Stimulated activated CD4-positive, alpha-beta T cell treated with anti-CD3 and anti-CD28 coated beads, Interleukin-4, amount 100 ng/mL, for 24 hours (primary cell): ENCODE measurements at regions not wholly inside any gene's neighbourhood (a gene's known extent, or its start where the extent isn't known, plus 50 kb on each side); places are given as distances from the start of the nearest gene placed in this dataset.

Source experiments
- DNase-seq: peaks from one replicate; pipeline ENCODE4 v3.0.0-alpha.2; 2020

DNA sequence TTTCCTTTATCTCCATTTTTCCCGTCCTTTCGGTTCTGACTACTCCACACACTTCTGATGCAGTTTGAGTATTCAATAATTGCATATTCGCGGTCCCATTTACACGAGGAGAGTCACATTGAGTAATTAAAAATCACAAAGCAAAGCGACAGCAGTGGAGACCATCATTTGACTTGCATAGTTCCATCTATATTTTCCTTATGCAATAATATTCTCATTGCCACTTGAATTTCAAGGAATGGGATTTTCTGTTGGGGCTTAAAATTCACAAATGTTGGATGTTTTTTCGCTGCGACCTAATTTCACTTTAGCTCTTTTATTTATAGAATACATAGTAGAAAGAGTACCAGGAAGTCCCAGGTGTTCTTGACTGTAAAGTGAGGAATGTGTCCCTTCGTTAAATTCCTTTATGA, 186.8 kb downstream of the ZEB2 start:
- no peak for DNase-seq

DNA sequence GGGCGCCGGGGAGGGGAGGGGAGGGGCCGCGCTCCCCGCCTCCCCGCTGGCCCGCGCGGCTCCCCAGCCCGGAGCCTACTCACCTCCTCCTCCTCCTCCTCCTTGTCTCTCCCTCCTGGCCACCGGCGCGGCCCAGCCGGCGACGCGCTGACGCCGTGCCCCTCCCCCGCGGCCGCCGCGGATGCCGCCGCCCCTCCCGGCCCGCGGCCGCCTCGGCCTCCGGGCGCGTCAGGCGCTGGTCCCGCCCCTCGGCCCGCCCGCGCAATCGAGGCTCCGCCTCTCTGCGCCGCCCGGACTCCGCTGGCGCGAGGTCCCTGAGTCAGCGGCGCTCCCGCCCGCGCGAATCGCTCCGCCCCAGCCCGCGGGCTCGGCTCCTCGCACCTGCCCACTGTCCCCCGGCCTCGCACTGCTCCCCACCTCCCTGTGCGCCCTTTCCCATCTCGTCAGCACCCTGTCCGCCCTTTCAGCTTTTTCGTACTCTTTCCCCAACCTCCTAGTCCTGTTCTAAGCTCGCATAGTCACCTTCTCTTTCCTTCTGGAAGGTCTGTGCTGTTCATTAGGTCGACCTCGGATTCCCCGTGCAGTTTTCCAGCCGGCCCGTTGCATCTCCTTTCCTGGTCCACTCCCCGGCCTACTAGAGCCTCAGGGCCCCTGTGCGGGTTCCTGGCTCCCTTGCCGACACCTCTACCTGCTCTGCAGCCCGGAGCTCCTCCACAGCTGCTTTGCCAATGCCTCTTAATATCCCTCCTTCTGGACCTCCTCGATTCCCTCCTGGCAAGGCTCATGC, 187.4 kb downstream of the ZEB2 start:
- DNase-seq: peak; percentile 85

DNA sequence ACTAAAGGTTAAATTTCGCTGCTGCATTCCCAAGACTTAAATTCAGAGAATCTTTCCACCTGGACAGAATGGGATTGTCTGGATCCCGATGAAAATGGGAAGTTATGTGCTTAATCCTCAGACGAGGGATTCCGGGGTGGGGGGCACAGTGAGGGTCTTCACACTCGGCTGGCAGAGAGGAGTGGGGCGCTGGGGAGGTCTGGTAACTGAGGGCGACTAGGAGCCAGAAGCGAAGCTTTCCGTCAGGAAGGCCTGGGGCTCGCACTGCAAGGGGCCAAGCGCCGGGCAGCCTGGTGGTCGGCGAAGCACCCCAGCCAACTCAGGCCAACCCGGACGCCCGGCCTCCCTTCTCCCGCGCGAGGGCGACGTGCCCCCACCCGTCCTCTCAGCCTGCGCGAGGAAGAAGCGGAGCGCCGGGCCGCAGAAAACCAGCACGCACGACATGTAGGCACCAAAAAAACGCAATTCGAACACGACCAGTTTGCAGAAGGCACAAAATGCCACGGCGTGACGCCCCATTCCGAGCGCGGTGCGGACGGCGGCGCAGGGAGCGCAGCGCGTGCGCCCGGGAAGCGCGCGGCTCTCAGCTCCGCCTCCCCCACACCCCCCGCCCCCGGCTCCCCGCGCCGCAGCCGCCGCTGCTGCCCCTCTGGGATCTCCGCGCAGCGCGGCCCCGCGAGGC, 188.1 kb downstream of the ZEB2 start:
- no peak for DNase-seq

DNA sequence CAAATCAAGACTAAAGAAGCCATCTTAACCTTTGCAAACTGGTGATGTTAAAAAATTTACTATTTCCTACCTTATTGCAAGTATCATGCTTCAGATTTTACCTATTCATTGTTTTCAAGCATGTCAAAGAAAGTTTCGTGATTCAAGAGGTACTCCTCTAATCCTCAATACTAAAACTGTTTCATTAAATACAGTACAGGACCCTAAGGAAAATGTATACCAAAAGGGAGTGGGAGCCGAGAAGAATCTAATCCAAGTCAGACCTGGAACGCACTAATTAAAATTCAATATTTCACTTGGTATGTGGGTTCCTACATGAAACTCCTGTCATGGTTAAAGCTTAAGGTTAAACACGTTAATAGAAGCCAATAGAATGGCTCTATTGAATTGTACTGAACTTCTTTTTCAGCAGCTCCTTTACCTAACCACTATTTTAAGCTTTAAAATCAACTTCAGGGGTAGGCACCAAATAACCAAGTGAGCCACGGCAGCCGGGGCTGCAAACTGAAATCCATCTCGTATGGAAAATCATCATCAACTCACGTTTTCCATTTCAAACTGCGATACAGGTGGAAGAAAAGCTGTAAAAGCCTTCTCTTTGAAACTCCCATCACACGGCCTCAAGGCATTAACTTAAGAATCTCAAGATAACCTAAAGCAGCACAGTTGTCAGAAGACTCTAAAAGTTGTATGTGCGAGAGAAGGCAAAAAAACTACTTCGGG, 188.8 kb downstream of the ZEB2 start:
- peak; percentile 23 for DNase-seq

DNA sequence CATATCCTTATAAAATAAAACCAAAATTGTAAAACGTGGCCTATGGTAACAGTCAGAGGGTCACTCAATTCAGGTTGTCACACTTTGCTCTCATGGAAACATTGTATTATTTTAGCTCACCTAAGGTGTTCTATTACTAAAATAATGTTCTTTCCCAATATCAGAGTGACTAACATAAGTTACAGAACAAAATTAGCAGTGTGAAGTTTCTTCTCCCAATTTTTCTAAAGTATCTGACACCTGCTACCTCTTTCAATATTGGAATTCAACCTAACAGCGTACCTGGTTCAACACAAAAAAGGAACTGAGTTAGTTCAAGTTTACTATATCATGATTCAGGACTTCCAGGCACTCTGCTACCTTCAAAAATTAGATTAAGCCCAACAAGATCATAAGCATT, 190.4 kb downstream of the ZEB2 start:
- DNase-seq: no peak

DNA sequence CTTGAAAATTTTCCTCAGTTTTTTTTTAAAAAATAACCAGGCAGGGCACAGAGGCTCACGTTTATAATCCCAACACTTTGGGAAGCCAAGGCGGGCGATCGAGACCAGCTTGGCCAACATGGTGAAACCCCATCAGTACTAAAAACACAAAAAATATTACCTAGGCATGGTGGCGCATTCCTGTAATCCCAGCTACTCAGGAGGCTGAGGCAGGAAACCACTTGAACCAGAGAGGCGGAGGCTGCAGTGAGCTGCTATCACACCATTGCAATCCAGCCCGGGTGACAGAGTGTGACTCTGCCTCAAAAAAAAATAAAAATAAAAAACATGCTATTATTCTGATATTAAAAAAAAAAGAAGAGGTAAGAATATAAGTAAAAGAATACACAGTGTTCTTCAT, 191.0 kb downstream of the ZEB2 start:
- no peak for DNase-seq

DNA sequence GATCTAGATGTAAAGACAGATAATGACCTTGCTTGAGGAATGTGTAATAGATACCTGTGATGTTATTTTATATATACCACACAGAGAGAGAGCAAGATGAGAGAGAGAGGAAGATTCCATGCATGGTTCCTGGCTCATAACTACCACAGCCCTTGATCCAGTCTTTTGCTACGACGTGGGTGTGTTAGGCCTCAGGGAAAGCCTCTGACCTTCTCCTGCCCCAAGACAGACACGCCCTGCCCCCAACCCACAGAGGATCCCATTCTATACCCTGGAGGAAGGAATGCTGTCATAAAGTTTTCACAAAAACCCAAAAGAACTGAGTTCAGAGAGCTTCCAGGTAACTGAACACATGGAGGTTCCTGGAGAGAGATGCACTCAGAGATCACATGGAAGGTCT, 193.1 kb downstream of the ZEB2 start:
- DNase-seq: no peak

DNA sequence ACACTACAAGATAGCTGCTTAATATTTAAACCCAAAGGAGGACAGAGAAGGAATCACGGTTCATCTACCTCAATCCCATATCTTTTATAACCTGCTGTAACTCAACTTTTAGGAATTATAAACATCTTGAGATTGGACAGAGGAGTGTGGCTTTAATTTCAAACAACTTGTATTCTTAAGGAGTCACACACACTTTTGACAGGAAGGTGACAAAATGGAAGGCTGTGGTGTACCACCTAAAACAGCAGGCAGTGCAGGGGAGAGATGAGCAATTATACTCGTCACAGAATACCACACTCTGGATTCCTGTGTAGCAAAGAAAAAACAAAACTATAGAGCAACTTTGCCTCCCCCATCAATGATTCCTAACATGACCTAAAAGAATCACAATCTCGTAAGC, 194.8 kb downstream of the ZEB2 start:
- peak; percentile 52 for DNase-seq

DNA sequence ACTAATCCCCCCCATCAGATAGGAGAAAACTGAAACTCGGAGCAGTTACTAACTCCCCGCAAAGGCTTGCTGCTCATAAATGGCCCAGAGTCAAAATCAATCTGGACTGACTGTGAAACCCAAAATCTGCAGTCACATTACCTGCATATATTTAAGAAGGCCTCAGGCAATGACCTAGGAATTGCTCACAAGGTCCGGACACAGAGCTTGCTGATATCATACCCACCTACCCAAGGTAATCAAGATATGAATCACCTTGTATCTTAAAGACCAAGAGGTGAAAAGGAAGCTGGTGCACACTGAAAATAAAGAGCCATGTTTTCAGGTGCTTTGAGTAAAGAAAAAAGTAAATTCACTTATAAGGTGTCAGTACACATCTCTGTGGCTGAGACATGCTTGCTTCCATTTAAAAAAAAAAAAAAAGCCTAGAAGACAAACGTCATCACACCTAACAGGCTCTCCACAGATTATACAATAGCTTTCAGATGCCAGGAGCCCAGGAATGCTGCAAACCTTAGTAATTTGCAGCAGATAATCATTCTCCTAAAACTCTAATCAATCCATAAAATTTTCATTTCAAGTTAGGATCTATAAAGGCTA, 195.4 kb downstream of the ZEB2 start:
- DNase-seq: peak; percentile 10

DNA sequence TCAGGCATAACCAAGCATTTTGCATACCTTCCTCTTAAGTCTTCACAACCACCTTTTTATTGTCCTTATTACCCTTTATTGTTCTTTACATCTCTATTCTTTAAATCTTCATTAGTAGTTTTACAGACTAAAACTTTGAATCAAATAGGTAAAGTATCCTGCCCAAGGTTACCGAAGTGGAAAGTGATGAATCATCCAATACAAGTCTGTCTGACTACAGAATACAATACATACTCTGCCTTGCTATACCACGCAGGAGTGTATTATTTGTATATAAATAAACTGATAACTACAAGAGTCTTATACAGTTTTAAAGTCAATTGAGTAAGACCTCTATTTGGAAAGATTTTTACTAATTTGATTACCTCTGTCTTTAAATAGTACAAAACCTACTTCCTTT, 196.0 kb downstream of the ZEB2 start:
- DNase-seq: no peak

DNA sequence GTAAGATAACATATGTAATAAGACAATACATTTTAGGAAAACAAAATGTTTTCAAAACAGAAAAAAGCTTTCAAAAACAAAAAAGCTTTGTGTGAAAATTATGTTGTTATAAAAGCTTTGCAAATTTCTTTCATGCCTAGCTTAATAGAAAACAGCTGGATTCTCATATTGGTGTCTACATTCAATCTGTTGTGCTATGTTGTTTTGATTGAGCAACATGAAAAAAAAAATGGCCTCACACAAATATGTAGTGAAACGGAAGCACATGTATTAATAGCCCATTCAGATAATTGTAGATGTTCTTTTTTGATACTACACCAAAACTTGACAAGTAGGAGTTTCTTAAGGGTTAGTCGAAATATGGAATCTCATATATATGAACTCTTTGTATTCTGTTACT, 197.5 kb downstream of the ZEB2 start:
- no peak for DNase-seq

DNA sequence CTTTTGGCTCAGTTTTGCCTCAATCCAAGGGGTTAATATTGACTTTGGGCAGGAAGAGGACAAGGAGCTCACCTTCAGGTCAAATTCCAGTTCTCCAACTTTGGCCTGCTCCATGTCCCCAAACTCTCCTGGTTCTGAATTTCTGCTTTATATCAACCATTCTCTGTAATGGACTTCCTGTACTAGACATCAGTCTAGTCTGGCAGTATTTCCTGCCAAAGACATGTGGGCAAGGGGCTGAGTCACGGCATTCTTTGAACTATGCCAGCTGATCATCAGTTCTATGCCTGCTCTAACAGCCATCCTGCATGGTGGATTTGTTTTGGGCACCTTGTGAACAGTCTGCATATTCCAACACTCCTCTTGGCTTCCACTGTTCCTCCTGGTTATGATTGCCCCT, 199.4 kb downstream of the ZEB2 start:
- peak; percentile 49 for DNase-seq

DNA sequence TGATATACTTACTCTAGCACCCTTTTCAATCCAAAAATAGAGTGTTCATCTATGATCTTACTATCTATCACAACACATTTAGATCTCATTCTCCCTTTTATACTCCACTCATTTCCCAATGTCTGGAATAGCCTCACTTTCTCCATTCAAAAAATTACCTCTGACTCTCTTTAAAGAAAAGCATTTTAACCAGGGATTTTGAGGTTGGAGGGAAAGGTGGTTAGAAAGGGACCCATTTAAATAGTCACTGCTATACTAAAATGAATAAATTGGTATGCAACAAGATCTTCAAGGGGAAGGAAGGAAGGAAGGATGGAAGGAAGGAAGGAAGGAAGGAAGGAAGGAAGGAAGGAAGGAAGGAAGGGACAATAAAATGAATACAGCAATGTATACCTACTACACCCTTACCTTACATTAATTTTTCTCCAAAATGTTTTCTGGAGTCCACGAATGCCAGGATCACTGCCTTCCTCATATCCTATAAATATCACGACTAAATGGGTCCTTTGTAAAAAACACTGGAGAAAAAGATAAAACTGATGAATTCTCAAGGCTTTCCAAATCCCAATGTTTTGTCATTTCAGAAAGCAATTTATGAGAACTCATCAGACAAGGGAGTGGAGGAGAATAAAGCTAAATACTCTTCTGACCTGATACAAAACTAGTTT, 202.7 kb downstream of the ZEB2 start:
- DNase-seq: no peak

DNA sequence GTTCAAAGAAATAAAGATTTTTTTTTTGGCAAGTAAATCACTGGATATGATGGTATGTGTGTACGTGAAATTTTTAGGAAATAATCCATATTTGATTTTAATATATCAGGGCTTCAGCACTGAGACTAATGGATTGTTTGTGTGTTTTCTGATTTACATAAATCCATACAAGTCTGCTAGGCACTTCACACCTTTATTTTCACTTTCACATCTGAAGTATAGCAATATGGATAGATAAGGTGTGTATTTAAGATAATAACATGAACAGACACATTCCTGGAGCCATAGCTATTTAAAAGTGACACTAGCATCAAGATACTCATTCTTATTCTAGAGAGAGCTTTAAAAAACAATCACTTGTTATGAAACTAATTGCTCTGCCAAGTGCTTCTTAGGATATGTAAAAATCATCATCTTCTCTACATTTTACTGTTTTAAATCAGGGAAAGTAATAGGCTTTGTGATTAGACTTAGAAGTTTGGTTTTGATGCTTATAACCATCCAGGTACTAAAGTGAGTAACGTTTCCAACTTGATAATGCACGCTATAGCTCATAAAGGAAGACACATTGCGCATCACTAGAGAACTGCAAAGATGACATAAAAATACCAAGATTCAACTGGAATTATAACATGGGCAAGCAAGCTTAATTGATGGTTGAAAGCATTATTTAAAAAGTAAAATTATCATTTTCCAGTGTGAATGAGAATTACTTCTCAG, 208.9 kb downstream of the ZEB2 start:
- DNase-seq: no peak

DNA sequence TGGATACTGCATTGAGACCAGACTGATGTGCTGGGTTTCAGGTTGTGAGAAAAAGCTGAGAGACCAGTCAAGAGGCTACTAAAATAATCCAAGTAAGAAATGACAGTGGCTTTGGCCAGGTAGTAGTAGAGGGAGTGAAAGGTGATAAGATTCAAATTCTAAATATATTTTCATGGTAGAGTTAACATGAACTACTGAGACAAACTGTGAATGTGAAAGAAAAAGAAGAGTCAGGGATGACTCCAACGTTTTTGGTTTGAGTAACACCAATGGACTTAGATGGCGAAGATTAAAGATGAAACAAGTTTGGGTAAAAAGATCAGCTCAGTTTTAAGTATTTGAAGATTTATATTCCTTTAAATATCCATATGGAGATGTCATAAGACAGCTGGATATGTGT, 209.4 kb downstream of the ZEB2 start:
- no peak for DNase-seq

DNA sequence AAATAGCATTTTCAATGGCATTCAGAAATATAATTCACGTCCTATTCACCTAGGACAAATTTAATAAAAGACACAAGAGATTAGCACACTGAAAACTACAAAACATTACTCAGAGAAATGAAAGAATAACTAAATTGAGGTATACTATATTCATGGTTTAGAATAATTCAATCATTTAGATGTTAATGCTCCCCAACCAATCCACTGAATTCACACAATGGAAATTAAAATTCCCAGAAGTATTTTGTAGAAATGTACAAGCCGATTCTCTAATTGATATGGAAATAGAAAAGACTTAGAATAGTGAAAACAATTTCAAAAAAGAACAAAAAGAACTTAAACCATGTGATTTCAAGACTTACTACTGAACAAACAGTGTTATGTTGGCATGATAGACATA, 212.2 kb downstream of the ZEB2 start:
- DNase-seq: no peak

DNA sequence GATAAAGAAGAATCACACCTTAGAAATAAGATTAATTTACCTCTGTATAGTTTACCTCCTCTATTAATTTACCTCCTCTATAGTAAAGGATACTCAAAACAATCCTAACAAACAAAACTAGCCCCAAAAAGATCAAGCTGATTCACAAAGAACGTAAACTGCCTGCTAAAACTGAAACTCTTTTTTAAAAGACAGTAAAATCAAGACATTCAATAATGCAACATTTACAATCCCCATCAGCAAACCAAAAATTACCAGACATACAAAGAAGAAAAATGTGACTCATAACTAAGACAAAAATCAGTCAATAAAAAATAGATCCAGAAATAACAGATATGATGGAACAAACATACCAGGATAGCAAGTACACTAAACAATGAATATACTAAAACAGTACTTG, 215.7 kb downstream of the ZEB2 start:
- DNase-seq: no peak

DNA sequence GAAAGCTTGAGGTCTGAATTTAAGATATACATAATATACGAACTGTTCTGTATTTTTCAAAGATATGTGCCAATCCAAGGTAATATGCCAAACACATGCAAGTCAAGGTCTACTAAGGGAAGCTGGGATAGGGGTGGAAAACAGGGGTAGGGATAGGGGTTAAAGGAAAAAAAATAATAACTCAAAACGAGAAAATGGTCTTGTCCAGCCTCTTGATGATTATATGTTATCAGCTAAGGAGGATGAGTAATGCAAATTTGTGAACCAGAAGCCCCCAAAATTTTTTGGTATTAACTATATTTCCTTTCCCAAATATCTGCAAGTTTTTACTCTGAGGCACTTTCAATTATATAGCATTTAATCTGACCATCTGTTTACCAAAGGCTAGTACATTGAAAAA, 219.3 kb downstream of the ZEB2 start:
- DNase-seq: no peak

DNA sequence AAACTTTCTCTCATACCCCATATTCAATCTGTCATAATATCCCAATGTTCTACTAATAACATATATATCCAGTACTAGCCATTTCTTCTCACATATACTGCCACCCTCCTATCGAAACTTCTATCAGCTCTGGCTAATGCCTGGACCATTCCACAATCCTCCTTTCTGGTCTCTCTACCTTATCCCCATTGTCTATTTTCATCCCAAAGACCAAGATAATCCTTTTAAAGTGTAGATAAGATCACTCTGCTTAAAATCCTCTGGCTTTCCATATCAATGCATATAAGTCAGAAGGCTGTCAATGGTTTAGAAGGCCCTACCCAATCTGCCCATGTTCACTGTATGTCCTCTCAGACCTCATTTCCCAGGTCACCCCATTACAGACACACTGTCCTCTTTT, 229.6 kb downstream of the ZEB2 start:
- no peak for DNase-seq

DNA sequence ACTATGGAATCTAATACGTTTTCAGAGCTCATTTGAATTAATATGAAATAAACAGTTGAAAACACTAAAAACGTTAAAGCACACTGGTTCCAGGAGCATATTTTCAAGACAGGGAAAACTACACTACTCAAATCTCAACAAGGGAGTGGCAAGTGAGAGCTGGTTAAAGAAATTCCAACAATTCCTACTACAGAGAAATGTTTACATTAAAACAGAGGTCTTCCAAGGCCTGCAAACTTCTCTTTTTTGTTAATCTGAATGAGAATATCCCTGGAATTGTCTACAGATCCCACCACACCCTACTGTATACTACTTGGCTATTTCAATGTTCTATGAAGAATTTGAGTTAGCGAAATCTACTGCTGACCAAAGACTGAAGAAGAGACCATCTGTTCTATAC, 231.5 kb downstream of the ZEB2 start:
- DNase-seq: no peak

DNA sequence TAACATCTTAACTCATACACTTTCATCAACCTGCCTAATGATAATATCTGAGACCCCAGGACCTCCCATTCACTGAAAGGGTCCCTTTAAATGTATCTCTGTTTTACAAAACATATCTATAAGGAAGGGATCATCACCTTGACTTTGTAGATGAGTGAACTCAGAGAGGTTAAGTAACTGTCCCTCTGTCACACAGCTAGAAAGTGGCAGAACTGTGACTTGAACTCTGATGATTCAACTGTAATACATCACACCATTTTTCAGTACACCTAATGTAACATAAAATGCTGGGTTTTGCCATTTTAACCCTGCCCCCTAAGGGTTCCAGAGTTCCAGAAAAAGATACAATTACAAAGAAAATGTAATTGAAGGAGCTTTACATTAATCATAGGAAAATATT, 234.6 kb downstream of the ZEB2 start:
- DNase-seq: no peak

DNA sequence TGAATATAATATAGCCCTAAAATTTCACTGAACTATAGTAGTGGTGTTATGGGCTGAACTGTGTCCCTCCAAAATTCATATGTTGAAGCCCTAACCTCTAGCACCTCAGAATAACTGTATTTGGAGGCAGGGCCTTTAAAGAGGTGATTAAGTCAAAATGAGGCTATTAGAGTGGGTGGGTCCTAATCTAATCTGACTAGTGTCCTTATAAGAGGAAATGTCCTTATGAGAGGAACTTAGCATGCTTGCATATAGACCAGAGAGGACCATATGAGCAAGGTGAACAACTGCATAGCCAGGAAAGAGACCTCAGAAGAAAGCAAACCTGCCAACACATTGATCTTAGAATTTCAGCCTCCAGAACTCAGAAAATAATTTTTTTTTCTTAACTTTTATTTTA, 238.4 kb downstream of the ZEB2 start:
- DNase-seq: no peak
